Astrocyte of the cerebellum (primary cell): ENCODE measurements at regions not wholly inside any gene's neighbourhood (a gene's known extent, or its start where the extent isn't known, plus 50 kb on each side); places are given as distances from the start of the nearest gene placed in this dataset.

ENCODE experiments used
- DNase-seq: peaks from one replicate; pipeline ENCODE4 v3.0.0-alpha.2; 2011; ENCODE audit warnings: low read depth
- H3K4me3 ChIP-seq: 2 replicates; pipeline ENCODE4 v1.5.1; 2011; ENCODE audit warnings: mild to moderate bottlenecking, low read depth, low read length, moderate library complexity
- in situ Hi-C: cut with HindIII; loops from 2 replicates; pipeline ENCODE4 v1.10.0; 2017; ENCODE audit warnings: low sequenced_read_pairs
- TF ChIP-seq, protein P1 (sequence below): IDR thresholded peaks from 2 replicates; pipeline ENCODE4 v1.5.1; 2012; ENCODE audit warnings: low read length, low read depth, moderate library complexity, mild to moderate bottlenecking; ENCODE audit errors: missing control alignments

DNA sequence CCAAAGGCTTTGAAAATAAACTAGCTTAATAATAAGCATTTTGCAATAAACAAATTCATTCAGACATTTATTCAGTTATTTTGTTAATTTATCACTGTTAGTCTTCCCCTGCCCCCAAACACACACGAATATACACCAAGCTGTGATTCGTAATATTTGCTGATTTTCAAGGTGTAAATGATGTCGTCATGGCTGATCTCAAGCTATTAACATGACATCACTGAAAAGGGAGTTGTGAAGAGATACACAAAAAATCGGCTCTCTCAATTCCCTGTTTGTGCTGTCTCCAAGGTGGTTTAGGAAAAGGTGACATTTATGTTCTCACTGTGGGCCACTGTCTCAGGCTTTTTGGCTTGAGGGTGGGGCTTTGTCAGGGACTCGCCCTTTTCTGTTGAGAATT, 413.3 kb downstream of the CDH9 start:
- in situ Hi-C loops, result no loop called here
- TF ChIP-seq, protein P1, sequence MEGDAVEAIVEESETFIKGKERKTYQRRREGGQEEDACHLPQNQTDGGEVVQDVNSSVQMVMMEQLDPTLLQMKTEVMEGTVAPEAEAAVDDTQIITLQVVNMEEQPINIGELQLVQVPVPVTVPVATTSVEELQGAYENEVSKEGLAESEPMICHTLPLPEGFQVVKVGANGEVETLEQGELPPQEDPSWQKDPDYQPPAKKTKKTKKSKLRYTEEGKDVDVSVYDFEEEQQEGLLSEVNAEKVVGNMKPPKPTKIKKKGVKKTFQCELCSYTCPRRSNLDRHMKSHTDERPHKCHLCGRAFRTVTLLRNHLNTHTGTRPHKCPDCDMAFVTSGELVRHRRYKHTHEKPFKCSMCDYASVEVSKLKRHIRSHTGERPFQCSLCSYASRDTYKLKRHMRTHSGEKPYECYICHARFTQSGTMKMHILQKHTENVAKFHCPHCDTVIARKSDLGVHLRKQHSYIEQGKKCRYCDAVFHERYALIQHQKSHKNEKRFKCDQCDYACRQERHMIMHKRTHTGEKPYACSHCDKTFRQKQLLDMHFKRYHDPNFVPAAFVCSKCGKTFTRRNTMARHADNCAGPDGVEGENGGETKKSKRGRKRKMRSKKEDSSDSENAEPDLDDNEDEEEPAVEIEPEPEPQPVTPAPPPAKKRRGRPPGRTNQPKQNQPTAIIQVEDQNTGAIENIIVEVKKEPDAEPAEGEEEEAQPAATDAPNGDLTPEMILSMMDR, result no peak
- no peak overlapping the region for H3K4me3 ChIP-seq
- no peak for DNase-seq

DNA sequence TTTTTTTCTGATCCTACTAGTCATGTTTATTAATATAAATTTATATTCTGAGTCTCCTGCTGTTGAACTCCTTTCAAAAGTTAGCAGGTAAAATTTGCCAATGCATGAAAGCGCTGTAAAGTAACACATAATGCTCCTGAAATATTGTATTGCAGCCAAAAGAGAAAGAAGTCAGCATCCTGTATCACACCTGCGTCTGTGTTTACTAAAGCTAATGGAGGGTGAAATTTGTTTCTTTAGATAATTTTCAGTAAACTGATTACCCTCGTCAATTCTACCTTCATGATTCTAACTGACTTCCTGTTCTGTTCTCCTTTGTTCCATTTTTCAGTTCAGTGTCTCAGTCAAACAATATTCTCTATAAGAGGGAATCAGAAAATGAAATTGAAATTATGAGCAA, 415.4 kb downstream of the CDH9 start:
- DNase-seq, result no peak
- TF ChIP-seq, protein P1, result no peak
- H3K4me3 ChIP-seq, result no peak overlapping the region
- in situ Hi-C loops, result no loop called here

DNA sequence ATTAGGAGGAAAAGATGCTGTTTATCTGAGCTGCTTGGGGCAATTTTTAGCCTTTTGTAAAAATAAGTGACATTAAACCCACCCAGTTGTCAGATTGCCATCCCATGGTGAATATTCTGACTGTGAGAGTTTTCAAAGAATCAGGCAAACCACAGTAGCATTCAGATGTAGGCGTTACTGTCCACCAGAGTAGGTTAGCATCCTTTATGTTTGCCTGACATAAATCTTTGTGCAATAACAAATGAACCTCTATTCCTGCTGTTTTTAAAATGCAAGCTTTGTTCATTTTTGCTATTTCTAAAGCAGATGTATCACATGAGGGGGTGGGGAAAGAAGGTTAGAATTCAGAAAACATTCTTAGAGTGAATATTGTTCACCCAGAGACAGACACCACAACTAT, 427.8 kb downstream of the CDH9 start:
- TF ChIP-seq, protein P1, result no peak
- in situ Hi-C loops, result no loop called here
- no peak for DNase-seq
- H3K4me3 ChIP-seq, result no peak overlapping the region

DNA sequence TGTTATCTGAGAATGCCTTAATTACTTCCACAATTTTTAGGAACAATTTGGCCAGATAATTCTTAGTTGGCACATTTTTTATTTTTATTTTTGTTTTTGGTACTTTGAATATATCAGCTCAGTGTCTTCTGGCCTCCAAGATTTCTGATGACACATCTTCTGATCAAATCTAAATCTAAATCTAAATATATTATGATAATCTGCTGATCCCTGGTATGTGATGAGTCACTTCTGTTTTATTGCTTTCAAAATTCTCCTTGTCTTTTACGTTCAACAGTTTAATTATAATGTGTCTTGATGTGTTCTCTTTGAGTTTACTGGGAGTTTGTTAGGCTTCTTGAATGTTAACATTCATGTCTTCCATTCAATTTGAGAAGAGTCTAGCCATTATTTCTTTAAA, 436.8 kb downstream of the CDH9 start:
- no peak overlapping the region for H3K4me3 ChIP-seq
- TF ChIP-seq, protein P1, result no peak
- in situ Hi-C loops, result no loop called here
- no peak for DNase-seq

DNA sequence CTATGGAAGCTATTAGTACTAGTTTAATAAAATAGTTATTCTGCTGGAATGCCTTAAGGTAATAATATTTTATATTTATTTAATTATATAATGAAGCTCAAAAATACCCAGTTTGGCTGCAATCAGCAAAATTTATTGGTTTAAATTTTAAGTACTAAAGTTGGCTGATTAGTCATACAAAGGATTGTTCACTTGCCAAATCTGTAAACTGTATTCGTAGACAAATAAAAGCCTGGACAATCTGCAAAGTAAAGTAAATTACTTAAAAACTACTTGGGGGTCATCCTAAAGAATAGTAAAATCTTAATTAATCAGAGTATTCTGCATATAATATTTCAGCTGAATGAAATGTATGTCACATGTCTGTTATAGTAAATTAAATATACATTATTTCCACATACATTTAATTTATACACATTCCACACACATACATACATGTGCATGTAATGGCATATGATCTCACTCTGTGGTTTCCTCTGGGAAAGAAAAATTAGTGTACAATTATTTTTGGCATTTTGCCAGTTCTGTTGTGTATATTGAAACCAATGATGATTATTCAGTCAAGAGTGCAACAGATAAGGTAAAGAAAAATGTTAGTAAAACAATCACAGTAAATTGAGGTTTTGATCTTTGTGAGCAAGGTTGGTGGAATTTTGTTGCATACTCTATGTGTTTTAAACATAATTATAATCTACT, 455.9 kb downstream of the CDH9 start:
- TF ChIP-seq, protein P1, result no peak
- in situ Hi-C loops, result no loop called here
- DNase-seq, result peak; percentile 4
- H3K4me3 ChIP-seq, result no peak overlapping the region

DNA sequence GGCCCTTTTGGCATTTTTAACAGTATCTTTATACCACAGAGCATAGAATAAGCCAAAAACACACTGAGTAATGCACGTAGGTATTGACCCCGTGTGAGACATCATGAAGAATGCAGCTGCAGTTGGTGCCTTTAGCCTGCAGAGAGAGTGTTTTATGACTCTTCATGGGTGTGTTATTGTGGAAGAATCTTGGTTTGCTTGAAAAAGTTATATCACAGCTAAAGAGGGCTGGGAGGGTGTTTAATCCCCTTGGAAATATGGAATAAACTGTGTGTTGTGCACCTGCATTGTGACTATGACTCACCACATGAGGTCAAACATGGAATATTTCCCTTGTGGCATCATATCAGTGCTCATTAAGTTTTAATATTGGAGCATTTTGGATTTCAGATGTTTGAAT, 458.7 kb downstream of the CDH9 start:
- TF ChIP-seq, protein P1, result no peak
- DNase-seq, result no peak
- in situ Hi-C loops, result no loop called here
- no peak overlapping the region for H3K4me3 ChIP-seq

DNA sequence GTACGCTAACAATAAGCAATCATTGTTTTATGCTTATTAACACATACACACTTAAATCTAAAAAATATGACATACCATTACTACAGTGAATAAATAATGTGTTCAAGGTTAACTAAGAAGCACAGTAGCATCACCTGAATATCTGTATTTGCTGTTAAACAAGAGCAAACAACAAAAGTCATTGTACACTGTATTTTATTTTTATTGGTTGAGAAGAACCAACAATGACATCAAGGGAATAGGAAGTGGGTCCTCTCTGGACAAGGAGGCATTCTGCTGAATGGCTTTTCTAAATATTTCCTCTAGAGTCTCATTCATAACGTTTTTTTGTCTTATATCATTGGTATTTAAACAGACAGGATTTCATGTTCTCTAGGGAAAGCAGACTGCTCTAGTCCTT, 460.4 kb downstream of the CDH9 start:
- in situ Hi-C loops, result no loop called here
- TF ChIP-seq, protein P1, result no peak
- DNase-seq, result no peak
- H3K4me3 ChIP-seq, result no peak overlapping the region
